Activated effector memory CD4-positive, alpha-beta T cell treated with anti-CD3 and anti-CD28 coated beads, Interleukin-2, amount 50 U/mL, for 16 hours (primary cell): ENCODE measurements at regions not wholly inside any gene's neighbourhood (a gene's known extent, or its start where the extent isn't known, plus 50 kb on each side); places are given as distances from the start of the nearest gene placed in this dataset.
"Not testable (repeated sequence)": the region's sequence is repeated elsewhere in the genome, so short reads cannot be mapped to it uniquely, and the experiment has no call there.

Experiments used
- DNase-seq: peaks from one replicate; pipeline ENCODE4 v3.0.0-alpha.2; 2020

- DNase-seq: no peak
These were observed 107.6 kb upstream of the ZBTB20 start for GRCh38 chr3:115254492-115255196.

GRCh38 chr3:115255197-115255585 lies 108.1 kb upstream of the ZBTB20 start:
- DNase-seq: no peak

GRCh38 chr3:115270849-115271248 lies 123.8 kb upstream of the ZBTB20 start:
- DNase-seq: no peak

GRCh38 chr3:115272036-115272824 lies 125.1 kb upstream of the ZBTB20 start:
- no peak for DNase-seq

DNA sequence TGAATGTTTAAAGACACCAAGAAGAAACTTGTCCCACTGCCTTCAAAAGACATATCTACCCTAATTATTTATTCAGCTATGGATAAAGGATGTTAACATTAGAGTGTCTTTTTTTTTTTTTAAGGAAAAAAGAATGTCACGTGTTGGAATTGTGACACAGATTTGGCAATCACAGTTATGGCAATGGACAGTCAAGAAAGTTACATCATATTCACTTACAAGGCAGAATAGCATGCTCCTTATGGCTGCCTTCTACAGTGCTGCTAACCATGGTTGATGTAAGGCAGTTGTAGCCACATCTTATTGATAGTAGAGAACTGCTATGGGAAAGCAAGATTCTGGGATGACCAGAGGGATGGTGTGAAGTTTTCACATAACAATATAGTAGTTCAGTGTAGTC lies 128.8 kb upstream of the ZBTB20 start:
- no peak for DNase-seq

- DNase-seq: no peak
These were observed 132.9 kb upstream of the ZBTB20 start for GRCh38 chr3:115279939-115280338.

GRCh38 chr3:115280506-115280905 lies 133.4 kb upstream of the ZBTB20 start:
- DNase-seq: no peak

DNA sequence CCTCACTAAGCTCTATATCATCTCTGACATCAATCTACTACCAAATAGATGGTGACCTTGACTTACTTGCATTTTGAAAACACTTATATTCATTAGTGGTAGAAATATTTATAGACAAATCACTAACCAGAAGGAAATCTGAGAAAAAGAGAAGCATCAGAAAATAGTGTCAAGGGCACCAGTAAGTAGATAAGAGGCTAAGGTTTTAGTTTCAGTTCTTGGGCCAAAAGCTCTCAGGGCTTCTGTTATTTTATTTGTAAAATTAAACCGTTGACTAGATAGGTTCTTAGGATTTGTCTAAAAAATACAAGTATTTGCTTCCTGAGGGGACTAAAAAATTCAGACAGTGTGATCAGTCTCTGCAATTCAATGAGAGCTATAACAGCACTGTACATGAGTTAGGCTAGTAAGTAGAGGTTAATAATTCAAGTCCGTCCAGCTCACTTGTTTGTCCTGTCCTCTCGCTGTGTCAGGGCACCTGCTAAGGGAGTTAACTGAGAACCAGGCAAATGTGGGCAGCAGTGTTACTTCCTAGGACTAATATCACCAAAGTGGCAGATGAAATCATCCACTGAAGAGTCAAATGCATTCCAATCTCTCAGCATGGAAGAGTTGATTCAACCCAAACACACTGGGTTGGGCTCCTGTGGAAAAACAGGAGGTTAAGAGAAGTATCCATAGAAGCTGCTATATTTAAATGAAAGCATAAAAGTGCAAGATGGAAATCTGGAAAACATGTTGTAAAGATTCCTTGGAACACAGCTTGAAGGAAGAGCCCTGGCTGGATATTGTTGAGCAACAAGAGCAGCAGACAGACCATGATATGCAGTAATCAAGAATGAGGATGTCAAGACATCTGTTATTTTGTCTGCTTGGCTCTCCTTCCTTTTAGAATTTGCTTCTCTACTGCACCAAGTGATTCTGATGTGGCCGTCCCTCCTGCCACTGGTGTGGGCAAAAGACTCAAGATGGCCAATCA lies 134.9 kb upstream of the ZBTB20 start:
- no peak for DNase-seq

GRCh38 chr3:115284980-115285379 lies 137.9 kb upstream of the ZBTB20 start:
- DNase-seq: no peak

GRCh38 chr3:115286529-115287197 lies 139.6 kb upstream of the ZBTB20 start:
- no peak for DNase-seq

DNA sequence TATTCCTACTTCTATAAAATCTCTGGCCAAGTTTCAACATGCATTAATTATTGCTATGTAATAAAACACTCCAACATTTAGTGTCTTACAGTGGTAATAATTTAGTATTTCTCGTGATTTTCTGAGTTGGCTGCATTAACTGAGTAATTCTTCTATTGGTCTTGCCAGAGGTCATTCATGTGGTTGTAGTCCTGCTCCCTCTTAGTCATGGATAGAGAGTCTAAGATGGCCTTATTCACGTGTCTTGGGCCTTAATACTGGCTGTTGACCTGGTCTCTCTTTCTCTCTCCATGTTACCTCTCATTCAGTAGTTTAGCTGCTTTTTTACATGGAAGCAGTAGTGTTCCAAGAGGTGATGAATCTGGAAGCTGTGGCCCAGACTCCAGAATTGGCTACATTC lies 140.1 kb upstream of the ZBTB20 start:
- DNase-seq: no peak

DNA sequence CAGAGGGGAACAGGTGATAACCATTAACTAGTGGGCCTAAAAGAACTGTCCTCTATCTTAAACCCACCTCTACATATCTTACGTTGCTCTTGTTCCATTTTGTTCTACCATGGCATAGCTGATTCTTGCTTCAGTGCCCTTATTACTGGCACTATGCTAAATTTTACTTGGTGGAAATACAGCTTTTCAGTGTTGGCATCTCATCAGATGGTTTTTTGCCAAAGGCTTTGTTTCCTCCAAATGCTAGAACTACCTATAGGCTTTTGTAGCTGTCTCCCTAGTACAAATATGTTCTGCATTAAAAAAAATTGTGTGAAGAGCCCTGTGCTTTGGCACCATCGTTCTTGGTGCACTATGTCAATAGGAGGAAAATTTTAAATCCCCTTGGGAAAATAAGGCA lies 145.0 kb upstream of the ZBTB20 start:
- no peak for DNase-seq

- no peak for DNase-seq
These were observed 145.6 kb upstream of the ZBTB20 start for GRCh38 chr3:115292677-115293165.

GRCh38 chr3:115293321-115293720 lies 146.2 kb upstream of the ZBTB20 start:
- no peak for DNase-seq

GRCh38 chr3:115301364-115301860 lies 154.3 kb upstream of the ZBTB20 start:
- no peak for DNase-seq

GRCh38 chr3:115317953-115318352 lies 170.9 kb upstream of the ZBTB20 start:
- DNase-seq: not testable (repeated sequence)

- no peak for DNase-seq
These were observed 174.3 kb upstream of the ZBTB20 start for GRCh38 chr3:115321400-115321805.

GRCh38 chr3:115322901-115323300 lies 175.8 kb upstream of the ZBTB20 start:
- no peak for DNase-seq

DNA sequence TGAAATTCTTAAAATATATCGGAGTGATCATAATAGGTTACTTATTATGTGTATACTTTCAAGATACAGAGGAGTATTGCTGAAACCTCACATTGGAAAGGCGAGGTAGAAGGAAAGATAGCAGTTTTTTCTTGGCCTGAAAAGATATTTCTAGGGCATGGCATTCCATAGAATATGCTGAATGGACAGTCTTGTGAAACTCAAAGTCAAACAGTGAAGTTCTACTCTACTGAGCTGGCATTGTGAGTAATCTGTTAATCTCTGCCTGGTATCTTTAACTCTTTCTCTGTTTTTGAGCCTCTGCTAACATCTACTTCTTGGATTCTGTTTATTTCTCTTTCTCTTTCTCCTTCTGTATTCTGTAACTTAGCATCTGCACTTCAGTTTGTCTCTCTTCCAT lies 176.3 kb upstream of the ZBTB20 start:
- no peak for DNase-seq

- no peak for DNase-seq
These were observed 177.0 kb upstream of the ZBTB20 start for GRCh38 chr3:115324056-115324455.

DNA sequence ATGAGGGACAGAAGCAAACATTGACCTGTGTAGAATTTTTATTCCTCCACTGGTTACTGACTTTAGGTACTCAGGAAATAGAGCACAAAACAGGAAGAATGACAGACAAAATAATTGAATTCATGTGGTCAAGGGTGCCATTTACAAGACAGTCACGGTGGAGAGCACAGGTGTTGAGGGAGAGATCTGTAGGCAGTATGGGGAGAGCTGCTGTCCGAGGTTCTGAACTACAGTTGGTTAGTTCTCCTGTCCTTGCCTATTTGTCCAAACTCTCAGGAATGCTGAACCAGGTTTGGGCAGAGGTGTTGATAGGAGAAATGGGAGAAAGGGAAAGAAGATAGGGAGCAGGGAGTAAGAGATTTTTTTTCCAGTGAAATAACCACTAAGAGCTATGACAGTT lies 178.5 kb upstream of the ZBTB20 start:
- DNase-seq: no peak

- no peak for DNase-seq
These were observed 183.3 kb upstream of the ZBTB20 start for GRCh38 chr3:115330430-115330829.
